ENCODE measurements at regions not wholly inside any gene's neighbourhood (a gene's known extent, or its start where the extent isn't known, plus 50 kb on each side); places are given as distances from the start of the nearest gene placed in this dataset.

DNA sequence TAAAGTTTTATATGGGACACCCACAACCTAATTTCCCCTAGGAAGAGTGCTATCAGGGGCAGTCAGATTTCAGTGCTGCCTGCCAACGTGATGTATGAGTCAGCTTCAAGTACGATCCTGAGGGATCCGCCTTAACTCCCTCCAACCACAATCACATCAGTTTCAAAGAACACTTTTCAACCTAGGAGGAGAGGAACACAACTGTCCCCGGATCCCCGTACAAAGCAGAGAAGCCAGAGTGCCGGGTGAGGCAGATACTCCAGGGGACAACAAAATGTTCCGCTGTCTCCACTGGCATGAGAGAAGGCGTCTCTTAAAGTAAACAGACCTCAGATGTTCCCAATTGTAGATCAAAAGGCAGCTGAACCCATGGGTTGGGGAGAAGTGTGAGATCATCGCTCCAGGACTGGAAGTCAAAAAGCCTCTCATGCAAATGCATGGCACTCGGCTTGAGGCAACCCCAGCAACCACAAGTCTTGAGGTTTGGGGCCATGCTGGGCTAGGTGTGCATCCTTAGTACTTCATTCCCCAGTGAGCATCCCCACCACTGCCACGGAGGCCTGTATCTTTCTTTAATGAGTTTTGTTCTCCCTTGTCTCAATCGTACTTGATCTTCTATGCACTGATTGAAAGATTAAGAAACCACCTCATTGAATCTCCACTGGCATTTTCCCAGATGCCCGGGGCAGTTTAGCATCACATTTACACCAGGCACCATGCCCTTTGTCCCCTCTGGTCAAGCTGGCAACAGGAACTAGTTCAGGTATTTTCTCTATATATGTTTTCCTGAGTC is 91.0 kb upstream of the CCBE1 start:
- no peak overlapping the region for H3K27ac ChIP-seq
- no peak for TF ChIP-seq ZFX (IDR thresholded peaks at IDR 0.05)
- TF ChIP-seq, protein P1, sequence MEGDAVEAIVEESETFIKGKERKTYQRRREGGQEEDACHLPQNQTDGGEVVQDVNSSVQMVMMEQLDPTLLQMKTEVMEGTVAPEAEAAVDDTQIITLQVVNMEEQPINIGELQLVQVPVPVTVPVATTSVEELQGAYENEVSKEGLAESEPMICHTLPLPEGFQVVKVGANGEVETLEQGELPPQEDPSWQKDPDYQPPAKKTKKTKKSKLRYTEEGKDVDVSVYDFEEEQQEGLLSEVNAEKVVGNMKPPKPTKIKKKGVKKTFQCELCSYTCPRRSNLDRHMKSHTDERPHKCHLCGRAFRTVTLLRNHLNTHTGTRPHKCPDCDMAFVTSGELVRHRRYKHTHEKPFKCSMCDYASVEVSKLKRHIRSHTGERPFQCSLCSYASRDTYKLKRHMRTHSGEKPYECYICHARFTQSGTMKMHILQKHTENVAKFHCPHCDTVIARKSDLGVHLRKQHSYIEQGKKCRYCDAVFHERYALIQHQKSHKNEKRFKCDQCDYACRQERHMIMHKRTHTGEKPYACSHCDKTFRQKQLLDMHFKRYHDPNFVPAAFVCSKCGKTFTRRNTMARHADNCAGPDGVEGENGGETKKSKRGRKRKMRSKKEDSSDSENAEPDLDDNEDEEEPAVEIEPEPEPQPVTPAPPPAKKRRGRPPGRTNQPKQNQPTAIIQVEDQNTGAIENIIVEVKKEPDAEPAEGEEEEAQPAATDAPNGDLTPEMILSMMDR (conservative IDR thresholded peaks at IDR 0.05) = no peak

DNA sequence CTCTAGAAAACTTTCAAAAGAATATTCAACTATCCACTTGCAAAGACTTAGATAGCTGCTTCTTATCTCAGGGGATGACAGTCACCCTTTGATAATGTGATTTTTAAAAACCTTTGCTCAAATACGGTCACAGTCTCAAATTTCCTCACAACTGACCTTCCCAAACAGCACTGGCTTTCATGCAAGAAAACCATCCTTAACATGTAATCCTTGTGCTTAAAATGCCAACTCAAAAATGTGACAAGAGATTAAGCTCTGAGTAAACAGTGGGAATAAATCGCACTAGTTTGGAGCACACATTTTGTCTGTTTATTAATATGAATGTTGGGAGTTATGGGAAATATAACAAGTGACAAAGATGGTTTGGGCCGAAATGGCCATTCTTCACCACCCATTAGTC is 87.5 kb upstream of the CCBE1 start:
- TF ChIP-seq, protein P1 (conservative IDR thresholded peaks at IDR 0.05) = no peak
- no peak overlapping the region for H3K27ac ChIP-seq

DNA sequence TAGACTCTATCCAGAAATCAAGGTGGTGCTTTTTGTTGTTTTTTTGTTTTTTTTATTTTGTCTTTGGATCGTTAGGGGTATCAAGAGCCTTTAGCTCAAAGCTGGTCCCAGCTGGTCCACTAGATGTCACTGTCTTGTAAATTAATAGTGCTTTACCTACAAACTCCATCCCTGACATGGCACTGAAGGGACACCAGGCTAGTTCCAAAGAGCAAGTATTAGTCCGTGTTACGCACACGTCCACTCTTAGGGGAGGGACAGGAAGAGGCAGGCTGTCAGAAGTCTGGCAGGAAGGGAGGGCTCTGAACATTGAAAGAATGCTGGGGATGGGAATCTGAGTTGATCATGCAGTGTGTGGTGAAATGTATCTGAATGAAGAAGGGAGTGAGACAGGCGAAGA is 85.9 kb upstream of the CCBE1 start:
- no peak overlapping the region for H3K27ac ChIP-seq
- TF ChIP-seq ZFX (IDR thresholded peaks at IDR 0.05) = no peak
- TF ChIP-seq, protein P1 (conservative IDR thresholded peaks at IDR 0.05) = peak; percentile 79

DNA sequence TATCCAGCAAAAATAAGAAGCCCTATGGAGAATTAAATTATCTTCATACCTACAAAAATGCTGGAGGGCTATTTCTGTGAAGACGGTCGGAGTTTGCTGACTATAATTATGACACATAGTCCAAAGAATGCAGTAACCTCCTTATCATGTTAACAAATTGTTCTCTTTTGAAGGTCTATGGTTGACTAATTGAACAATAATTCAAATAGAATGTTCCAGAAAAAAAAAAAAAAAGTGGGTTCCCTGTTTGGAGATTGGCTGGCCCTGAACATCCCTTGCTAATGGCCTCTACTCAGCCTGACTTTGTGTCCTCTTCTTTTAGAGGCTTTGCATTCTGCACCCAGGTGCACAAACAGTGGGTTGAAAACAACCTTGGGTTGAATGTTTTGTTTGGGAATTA is 82.8 kb upstream of the CCBE1 start:
- H3K27ac ChIP-seq = no peak overlapping the region
- TF ChIP-seq ZFX (IDR thresholded peaks at IDR 0.05) = no peak
- TF ChIP-seq, protein P1 (conservative IDR thresholded peaks at IDR 0.05) = no peak

- TF ChIP-seq, protein P1 (conservative IDR thresholded peaks at IDR 0.05) = no peak
- no peak for TF ChIP-seq ZFX (IDR thresholded peaks at IDR 0.05)
- H3K27ac ChIP-seq = no peak overlapping the region
Observed at GRCh38 chr18:59778434-59778833, 81.2 kb upstream of the CCBE1 start.

DNA sequence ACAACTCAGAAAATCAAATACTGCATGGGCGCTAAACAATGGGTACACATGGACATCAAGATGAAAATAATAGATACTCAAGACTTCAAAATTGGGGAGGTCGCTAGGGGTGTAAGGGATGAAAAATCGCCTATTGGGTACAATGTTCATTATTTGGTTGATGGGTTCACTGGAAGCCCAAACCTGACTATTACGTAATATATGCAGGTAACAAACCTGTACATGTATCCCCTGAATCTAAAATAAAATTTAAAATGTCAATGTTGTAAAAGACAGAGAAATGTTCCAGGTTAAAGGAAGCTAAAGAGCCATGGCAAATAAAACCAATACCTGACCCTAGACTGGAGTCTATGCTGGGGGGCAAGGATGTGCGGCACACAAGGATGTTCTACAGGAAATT is 80.4 kb upstream of the CCBE1 start:
- no peak for TF ChIP-seq ZFX (IDR thresholded peaks at IDR 0.05)
- TF ChIP-seq, protein P1 (conservative IDR thresholded peaks at IDR 0.05) = no peak
- no peak overlapping the region for H3K27ac ChIP-seq

GRCh38 chr18:59769129-59769865 is 72.1 kb upstream of the CCBE1 start:
- no peak for TF ChIP-seq ZFX (IDR thresholded peaks at IDR 0.05)
- TF ChIP-seq, protein P1 (conservative IDR thresholded peaks at IDR 0.05) = no peak
- H3K27ac ChIP-seq = no peak overlapping the region

Data from C4-2B (cell line).